Activated CD8-positive, alpha-beta T cell treated with anti-CD3 and anti-CD28 coated beads for 36 hours (primary cell): ENCODE measurements at regions not wholly inside any gene's neighbourhood (a gene's known extent, or its start where the extent isn't known, plus 50 kb on each side); places are given as distances from the start of the nearest gene placed in this dataset.

Experiments used
- ATAC-seq: fragments of 200-7000 bp; cut with Tn5 transposase; one replicate; pipeline ENCODE4 v1.10.0; 2021; ENCODE audit warnings: mild to moderate bottlenecking, moderate library complexity
- CTCF ChIA-PET: fragments of 350-600 bp; sonication (Branson Sonifier 250); formaldehyde crosslinking; loops from one replicate; lab custom pipeline; 2021; ENCODE audit warnings: antibody characterized with exemption; lab: Charles Lee
- POLR2A ChIA-PET: fragments of 350-600 bp; sonication (Branson Sonifier 250); formaldehyde crosslinking; loops from one replicate; lab custom pipeline; 2021; ENCODE audit warnings: antibody characterized with exemption; lab: Charles Lee
- DNase-seq: peaks from one replicate; pipeline ENCODE4 v3.0.0-alpha.2; 2020
- H3K27ac Mint-ChIP-seq: one replicate; pipeline ENCODE4 v1.8.0; 2021; ENCODE audit warnings: mild to moderate bottlenecking, mixed read lengths
- H3K27me3 Mint-ChIP-seq: one replicate; pipeline ENCODE4 v1.8.0; 2021; ENCODE audit warnings: mixed read lengths
- H3K36me3 Mint-ChIP-seq: one replicate; pipeline ENCODE4 v1.8.0; 2021; ENCODE audit warnings: low read depth, mixed read lengths
- H3K4me1 Mint-ChIP-seq: one replicate; pipeline ENCODE4 v1.8.0; 2021; ENCODE audit warnings: low read depth, mixed read lengths
- H3K4me3 Mint-ChIP-seq: one replicate; pipeline ENCODE4 v1.8.0; 2021; ENCODE audit warnings: mild to moderate bottlenecking, moderate library complexity, mixed read lengths
- H3K9me3 Mint-ChIP-seq: one replicate; pipeline ENCODE4 v1.8.0; 2021; ENCODE audit warnings: mixed read lengths
- CTCF ChIP-seq: fragments of 200-600 bp; IDR thresholded peaks from one replicate; pipeline ENCODE4 v1.8.0; 2022; ENCODE audit warnings: antibody characterized with exemption, mild to moderate bottlenecking
- intact Hi-C: fragments of 100-400 bp; cut with micrococcal nuclease; formaldehyde crosslinking; loops from one replicate; pipeline ENCODE4 v1.10.0; 2022

DNA sequence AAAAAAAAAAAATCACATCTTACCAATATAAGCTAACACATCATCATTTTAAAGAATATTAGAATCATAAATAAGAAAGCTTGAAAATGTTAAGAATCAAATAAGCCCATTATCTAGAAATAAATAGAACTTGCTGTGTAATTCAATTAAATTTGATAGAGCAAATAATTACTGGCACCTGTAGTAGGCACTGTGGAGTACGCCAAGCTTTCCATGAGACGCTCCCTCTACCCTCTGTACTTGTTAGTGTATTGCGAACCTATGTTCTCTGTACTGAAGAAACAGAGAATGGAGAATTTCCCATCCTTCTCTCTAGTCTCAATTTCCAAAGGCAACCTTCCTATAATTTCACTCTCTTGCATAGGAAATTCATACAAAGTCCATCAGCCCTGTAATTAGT is 61.7 kb upstream of the HAND2 start:
- CTCF ChIA-PET = no interaction called here
- POLR2A ChIA-PET = no interaction called here
- TF ChIP-seq CTCF = no peak

GRCh38 chr4:173590697-173591096 is 60.7 kb upstream of the HAND2 start:
- Mint-ChIP-seq H3K27me3 (peaks cover 1% of the 10 kb centered on the region), H3K36me3 (no peaks in the 10 kb centered on the region), H3K4me3 (no peak overlapping the region), H3K4me1 (no peaks in the 10 kb centered on the region), H3K9me3 (no peaks in the 10 kb centered on the region), H3K27ac (no peak overlapping the region)
- CTCF ChIA-PET = no interaction called here
- ATAC-seq (no peak), DNase-seq (no peak)
- POLR2A ChIA-PET = no interaction called here
- intact Hi-C loops = no loop called here
- no peak for TF ChIP-seq CTCF

More for the DNA sequence above, 61.7 kb upstream of the HAND2 start:
- Mint-ChIP-seq H3K36me3 (no peaks in the 10 kb centered on the region), H3K27me3 (no peaks in the 10 kb centered on the region), H3K4me1 (no peaks in the 10 kb centered on the region), H3K4me3 (no peak overlapping the region), H3K9me3 (no peaks in the 10 kb centered on the region), H3K27ac (no peak overlapping the region)
- ATAC-seq (no peak), DNase-seq (no peak)
- intact Hi-C loops = no loop called here

- TF ChIP-seq CTCF = no peak
- H3K27me3 Mint-ChIP-seq = peaks cover 1% of the 10 kb centered on the region
- intact Hi-C loops = no loop called here
- DNase-seq (no peak), ATAC-seq (no peak)
- no peaks in the 10 kb centered on the region for H3K36me3 Mint-ChIP-seq
- no peak overlapping the region for H3K27ac Mint-ChIP-seq
- POLR2A ChIA-PET = no interaction called here
- H3K9me3 Mint-ChIP-seq = no peaks in the 10 kb centered on the region
- H3K4me1 Mint-ChIP-seq = no peaks in the 10 kb centered on the region
- CTCF ChIA-PET = interaction anchor here (0.6 kb wide), 1 partner anchor 164 kb away, joined by 3 read pairs; no protein-coding TSS in a partner anchor
- H3K4me3 Mint-ChIP-seq = no peak overlapping the region
Measured at GRCh38 chr4:173585876-173586572, 56.0 kb upstream of the HAND2 start.

DNA sequence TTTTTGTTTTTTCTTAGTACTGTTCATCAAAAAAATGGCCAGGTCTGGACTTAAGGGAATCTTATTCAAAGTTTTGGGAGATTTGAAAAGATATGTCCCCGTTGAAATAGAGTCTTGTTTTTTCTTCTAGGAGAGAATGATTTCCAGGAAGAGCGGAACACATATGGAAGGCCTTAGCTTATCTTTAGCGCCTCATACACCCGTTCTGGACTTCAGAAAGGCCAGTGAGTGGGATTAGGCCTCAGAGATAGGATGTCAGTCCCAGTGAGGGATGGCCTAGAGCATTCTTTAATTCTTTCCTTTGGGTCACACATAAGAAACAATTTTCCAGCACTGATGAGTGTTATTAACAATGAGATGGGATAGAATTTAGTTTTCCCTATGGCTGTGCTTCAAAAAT is 54.5 kb upstream of the HAND2 start:
- Mint-ChIP-seq H3K27ac (no peak overlapping the region), H3K9me3 (no peaks in the 10 kb centered on the region), H3K36me3 (no peaks in the 10 kb centered on the region), H3K4me1 (no peaks in the 10 kb centered on the region), H3K27me3 (peaks cover 1% of the 10 kb centered on the region), H3K4me3 (no peak overlapping the region)
- ChIA-PET POLR2A (no interaction called here), CTCF (no interaction called here)
- ATAC-seq = no peak
- DNase-seq = no peak
- intact Hi-C loops = no loop called here
- no peak for TF ChIP-seq CTCF
